ENCODE measurements at regions not wholly inside any gene's neighbourhood (a gene's known extent, or its start where the extent isn't known, plus 50 kb on each side); places are given as distances from the start of the nearest gene placed in this dataset.
"Not testable (repeated sequence)": the region's sequence is repeated elsewhere in the genome, so short reads cannot be mapped to it uniquely, and the experiment has no call there.

DNA sequence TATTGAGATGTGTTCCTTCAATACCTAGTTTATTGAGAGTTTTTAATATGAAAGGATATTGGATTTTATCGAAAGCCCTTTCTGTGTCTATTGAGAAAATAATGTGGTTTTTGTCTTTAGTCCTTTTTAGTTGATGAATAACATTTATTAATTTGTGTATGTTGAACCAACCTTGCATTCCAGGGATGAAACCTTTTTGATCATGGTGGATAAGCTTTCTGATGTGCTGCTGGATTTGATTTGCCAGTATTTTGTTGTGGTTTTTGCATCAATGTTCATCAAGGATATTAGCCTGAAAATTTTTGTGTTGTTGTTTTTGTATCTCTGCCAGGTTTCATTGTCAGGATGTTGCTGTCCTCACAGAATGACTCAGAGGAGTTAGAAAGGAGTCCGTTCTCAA lies 1710.4 kb downstream of the SUCLG1 start:
- intact Hi-C loops (cut with micrococcal nuclease) = no loop called here

DNA sequence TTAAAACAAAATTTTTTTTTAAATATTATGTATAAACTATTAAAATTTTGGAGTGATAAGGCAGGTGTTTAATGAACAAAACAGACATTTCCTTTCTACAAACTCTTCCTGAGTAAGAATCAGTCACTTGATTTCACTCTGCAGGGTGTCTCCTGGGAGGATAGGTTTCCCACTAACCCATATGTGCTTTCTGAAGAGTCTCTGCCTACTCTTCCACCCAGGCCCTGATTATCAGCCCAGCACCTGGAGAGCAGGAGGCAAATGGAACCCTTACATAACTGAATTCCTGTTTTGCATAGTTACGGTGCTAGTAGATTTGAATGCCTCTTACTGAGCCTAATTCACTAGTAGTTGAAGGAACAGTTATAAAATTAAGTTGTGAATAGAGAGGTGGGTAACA lies 1718.6 kb downstream of the SUCLG1 start:
- intact Hi-C loops (cut with micrococcal nuclease) = no loop called here

DNA sequence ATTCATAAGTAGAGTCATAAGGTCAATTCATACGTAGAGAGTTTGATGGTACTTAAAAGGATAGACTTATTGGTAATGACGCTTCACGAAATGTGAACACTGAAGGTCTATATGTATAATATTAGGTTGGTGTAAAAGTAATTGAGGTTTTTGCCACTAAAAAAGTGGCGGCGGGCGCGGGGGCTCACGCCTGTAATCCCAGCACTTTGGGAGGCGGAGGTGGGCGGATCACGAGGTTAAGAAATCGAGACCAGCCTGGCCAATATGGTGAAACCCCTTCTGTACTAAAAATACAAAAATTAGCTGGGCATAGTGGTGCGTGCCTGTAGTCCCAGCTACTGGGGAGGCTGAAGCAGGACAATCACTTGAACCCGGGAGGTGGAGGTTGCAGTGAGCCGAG lies 1721.1 kb downstream of the SUCLG1 start:
- intact Hi-C loops (cut with micrococcal nuclease) = not testable (repeated sequence)

DNA sequence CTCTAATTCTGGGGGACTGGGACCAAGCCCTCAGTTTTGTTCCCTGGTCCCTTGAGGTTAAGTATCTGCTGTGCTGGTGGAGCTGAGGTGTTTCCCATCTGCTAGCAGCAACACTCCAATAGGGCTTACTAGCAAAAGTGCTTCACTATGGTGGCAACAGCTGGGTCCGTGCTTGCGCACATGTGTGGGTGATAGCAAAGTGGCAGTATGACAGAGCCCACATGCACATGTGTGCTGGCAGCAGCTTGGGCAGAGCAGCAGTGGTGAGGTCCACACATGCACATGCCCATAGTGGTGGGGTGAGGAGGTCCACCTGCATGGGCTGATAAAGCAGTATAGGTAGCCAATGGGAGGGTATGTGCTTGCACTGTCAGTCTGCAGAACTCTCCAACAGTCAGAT lies 1723.7 kb downstream of the SUCLG1 start:
- intact Hi-C loops (cut with micrococcal nuclease) = no loop called here

DNA sequence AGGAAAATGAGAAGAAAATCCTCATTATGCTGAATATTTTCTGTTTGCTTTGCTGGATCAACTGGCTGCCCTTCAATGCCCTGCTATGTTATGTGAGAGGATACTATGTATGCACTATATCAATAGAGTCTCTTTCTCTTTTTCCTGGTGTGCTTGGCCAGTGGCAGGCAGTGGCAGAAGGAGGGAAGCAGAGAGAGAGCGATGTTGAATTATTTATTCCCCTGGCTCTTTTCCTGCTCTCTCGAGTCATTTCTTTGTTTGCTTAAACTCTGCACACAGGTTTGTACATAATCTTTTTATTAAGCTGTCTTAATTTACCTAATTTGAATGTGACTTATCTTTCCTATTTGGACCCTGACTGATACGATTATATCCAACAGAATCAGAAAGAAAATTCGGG lies 1727.3 kb downstream of the SUCLG1 start:
- intact Hi-C loops (cut with micrococcal nuclease) = no loop called here

DNA sequence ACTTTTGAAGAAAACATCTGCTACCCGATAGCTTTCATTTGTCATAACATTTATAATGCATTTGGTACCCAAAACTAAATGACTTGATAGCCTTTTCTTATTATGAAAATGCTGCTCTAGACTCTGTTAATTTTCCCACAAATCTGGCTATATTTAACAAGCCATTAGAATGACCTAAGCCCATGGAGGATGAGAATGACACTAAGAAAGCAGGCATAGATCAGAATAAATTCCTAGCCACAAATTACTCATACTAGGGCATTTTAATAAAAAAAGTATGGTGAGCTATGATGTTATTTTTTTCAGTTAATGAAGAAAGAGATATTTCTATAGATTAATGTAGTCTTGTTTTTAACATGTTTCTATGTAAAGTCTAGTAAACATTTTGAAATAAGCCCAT lies 1728.3 kb downstream of the SUCLG1 start:
- intact Hi-C loops (cut with micrococcal nuclease) = no loop called here

DNA sequence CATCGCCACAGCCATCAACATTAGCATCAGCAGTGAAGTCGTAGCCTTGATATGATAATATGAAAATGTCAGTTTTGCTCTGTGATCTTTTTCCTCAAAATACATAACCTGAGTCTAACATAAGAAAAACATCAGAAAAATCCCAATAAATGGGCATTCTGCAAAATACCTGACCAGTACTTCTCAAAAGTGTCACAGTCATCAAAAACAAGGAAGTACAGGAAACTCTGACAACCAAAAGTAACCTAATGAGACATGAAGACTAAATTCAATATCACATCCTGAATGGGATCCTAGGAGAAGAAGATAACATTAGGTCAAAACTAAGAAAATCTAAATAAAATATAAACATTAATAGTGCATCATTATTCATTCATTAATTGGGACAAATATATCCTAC lies 1731.0 kb downstream of the SUCLG1 start:
- intact Hi-C loops (cut with micrococcal nuclease) = no loop called here

DNA sequence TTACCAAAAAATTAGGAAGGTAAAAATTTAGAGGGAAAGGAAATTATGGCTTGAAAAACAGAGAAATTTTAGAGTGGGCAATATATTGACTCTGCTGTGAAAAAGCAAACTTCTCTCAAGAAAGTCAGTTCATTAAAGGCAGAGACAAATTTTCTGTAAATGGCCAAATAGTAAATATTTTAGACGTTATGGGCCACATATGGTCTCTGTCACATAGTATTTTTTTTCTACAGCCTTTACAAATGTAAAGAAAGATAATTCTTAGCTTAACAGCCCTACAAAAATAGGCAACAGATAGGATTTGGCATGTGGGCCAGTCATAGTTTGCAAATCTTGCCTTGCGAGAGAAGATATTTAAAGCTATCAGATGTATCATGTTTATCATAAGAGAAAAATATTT lies 1750.4 kb downstream of the SUCLG1 start:
- intact Hi-C loops (cut with micrococcal nuclease) = no loop called here

DNA sequence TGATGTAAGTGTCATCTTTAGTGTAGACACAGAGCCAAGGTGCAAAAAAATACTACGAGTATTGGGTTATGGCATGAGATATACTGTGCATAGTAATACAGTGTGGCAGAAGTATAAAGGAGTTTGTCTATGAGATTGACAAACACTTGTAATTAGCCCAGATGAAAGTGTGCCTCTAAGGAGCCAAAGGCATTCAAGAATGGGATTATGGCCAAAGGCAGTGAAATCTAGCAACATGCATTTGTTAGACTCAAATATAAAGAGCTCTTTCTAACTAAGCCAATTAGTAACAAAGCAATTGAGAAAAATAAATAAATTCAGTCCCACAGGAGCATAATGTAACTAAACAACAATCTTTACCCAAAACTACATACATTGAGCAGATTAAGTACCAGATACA lies 1761.8 kb downstream of the SUCLG1 start:
- intact Hi-C loops (cut with micrococcal nuclease) = no loop called here

DNA sequence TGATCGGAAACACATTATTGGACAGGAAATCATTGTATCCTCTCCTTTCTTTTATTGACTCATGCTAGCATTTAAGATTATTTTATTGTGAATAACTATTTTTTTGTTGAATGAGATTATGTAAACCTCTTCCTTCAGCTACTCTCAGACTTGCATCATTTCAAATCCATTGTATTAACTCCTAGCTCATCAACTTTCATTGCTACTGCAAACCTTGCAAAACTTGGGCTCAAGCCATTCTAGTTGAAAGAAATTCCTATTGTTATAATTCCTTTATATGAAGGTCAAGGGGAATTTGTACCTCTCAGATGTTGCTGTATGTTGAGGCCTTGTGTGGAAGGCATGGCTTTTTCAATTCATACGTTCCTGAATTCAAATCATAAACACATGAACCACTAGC lies 1764.6 kb downstream of the SUCLG1 start:
- intact Hi-C loops (cut with micrococcal nuclease) = no loop called here

DNA sequence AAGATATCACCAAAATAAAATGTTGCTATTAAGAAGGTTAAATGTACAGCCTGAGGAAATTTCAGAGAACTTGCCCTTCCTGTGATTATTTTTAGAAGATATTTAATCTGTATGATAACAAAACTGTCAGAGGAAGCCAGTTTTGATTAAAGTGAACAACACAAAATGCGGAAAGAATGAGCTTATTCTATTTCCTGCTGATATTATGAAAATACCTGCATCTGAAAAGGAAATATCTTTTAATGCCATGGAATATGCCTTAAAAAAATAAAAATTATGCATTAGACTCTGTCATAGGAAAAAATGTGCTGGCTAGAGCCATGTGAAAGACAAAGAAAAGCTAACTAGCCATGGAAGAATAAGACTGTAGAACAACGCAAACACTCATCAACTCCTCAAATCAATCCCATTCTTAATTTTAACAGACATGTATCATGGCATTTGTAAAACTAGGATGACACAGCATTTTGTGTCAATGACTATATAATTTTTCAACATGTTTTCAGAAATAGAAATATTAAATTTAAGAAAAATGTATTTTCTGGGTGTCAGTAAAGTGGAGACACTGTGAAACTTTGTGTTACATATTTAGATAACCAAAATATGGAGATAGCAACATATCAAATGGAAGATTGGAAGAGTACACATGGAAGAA lies 1768.2 kb downstream of the SUCLG1 start:
- intact Hi-C loops (cut with micrococcal nuclease) = no loop called here

DNA sequence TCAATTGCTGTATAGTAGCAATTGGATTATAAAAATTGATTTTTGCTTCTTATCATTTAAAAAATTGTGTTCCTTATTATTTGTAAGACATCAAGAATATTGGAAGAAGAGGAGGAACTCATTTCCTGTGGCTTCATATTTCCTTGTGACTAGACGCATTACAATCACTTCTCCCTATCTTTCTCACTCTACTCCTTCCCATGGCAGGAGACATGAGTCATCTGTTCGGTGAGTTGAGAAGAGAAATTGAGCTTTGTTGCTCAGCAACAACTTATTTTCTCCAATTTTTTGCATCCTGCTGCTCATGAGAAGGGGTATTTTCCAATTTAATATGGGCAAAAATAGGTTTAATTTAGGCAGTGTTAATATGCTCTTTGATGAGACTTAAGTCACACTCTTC lies 1783.9 kb downstream of the SUCLG1 start:
- intact Hi-C loops (cut with micrococcal nuclease) = no loop called here

DNA sequence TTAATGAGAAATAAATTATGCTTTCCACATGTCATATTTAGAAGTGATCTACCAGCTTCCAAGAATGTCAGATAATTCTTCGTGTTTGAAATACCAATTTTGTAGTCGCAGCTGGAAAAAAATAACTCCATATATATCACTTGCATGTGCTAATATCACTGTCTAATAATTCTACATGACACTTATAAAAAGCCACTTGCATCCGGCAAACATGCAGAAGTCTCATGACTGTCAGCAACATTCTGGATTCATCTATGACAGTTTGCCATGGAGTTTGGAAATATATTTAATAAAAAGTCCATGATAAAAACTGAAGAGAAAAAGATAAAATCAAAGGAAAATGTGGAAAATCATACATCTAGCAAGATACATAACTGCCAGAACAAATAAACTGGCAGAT lies 1784.4 kb downstream of the SUCLG1 start:
- intact Hi-C loops (cut with micrococcal nuclease) = no loop called here

DNA sequence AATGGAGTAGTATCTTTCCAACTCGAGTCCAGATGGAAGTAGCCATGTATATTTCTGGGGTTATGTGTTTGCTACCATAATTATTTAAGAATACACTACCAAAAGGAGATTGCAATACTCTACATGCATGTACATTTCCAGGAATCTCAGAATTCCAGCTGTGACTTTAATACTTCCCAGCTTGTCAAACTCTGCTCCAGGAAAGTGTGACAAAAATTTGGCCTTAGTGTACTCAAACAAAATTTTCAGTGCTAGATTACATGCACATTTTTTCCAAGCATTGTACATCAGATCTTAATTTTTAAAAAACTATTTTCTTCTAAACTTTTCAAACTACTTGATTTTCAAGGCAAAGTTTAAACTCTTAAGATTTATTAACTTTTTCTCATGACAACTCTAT lies 1791.6 kb downstream of the SUCLG1 start:
- intact Hi-C loops (cut with micrococcal nuclease) = no loop called here

DNA sequence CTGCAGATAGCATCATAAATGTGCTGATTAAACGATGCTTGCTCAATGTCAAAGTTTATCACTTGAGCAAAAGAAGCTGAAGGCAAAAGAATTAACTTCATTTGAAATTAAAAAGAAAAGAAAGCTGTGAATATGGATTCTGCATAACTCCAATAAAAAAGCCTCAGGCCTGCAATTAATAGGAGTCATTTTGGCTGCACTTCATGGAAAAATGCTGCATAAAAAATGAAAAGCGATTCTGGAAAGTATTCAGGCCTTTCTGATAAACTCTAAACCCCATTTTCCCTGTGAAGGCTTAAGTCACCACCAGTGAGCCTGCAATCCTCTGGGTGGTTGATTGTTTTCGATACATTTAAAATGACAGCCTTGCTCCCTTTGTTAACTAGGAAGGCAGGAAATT lies 1793.4 kb downstream of the SUCLG1 start:
- intact Hi-C loops (cut with micrococcal nuclease) = no loop called here

DNA sequence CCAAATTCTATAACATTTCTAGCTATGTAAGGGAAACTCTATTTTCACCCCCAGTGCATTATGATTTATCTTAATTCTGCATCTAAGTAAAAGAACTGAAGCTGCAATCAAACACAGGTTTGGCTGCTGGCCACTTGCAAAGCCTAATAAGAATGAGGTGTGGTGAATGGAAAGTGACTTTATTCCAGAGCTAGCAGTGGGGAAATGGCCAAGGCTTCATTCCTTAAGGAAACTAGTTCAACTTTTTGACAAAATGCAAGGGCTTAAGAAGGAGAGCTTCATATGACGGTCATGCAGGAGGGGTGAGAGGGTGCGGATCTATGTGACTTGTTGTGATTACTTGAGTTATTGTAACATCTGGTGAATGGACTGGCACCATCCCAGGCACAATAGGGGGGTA lies 1802.0 kb downstream of the SUCLG1 start:
- intact Hi-C loops (cut with micrococcal nuclease) = no loop called here

DNA sequence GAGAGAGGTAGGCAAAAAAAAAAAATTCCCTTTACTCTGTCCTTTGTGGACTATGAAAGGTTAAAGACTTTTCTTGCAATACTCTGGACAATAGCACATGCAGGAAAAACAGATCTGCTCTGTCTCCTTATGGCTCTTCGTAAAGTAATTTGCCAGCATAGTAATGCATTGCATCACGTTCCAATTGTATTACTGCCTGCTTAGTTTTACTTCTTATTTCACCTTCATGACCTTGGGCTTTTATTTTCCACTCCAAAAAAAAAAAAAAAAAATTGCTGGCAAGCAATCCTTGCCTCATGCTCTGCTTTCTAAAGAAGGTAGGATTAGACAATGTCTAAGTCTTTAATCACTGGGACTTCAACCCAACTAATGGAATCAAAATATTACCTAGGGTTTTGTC lies 1802.7 kb downstream of the SUCLG1 start:
- intact Hi-C loops (cut with micrococcal nuclease) = no loop called here

DNA sequence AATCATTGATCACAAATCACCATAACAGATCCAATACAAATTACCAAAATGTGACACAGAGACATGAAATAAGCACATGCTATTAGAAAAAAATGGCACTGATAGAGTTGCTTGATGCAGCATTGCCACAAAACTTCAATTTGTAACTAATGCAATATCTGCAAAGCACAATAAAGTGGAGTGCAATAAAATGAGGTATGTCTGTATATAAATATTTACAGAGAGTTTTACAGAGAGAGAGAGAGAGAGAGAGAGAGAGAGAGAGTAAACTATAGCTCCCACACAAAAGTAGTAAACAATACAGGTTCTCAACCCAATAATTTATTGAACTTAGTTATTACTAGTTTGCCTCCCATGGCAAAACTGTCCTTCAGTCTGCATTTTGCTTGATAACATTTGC lies 1807.0 kb downstream of the SUCLG1 start:
- intact Hi-C loops (cut with micrococcal nuclease) = no loop called here

DNA sequence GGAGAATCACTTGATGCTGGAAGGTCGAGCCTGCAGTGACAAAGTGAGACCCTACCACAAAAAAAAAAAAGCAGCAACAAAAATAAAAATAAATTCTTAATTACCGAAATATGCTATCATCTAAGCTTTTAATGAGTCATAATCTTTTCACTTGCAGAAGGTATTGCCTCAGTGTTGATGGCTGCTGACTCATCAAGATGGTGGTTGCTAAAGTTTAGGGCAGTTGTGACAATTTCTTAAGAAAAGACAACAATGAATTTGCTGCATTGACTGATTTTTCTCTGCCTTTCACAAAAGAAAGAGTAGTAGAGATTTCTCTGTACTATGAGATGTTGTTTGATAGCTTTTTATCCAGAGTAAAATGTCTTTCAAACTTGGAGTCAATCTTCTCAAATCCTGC lies 1809.0 kb downstream of the SUCLG1 start:
- intact Hi-C loops (cut with micrococcal nuclease) = no loop called here

DNA sequence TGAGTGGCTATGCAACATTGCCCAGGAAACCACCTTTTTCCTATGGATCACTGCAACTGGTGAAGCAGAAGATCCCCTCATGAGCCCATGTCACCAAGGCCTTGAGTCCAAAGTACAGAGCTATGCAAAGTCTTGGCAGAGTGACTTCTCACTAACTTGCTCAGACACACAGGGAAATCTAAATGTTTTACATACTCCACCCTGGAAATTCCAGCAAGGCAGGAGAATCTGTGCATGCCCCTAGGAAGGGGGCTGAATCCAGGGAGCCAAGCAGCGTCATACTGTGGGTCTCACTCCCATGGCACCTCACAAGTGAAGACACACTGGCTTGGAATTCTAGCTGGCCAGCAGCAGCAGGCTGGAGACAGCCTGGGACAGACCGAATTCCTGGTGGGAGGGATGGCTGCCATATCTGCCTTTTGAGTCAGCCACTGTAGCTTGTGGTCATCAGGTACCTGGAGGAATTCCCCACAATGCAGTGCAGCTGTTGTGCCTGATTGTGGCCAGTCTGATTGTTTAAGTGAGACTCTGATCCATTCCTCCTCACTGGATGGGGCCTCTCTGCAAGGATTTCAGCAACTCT lies 1817.4 kb downstream of the SUCLG1 start:
- intact Hi-C loops (cut with micrococcal nuclease) = no loop called here

DNA sequence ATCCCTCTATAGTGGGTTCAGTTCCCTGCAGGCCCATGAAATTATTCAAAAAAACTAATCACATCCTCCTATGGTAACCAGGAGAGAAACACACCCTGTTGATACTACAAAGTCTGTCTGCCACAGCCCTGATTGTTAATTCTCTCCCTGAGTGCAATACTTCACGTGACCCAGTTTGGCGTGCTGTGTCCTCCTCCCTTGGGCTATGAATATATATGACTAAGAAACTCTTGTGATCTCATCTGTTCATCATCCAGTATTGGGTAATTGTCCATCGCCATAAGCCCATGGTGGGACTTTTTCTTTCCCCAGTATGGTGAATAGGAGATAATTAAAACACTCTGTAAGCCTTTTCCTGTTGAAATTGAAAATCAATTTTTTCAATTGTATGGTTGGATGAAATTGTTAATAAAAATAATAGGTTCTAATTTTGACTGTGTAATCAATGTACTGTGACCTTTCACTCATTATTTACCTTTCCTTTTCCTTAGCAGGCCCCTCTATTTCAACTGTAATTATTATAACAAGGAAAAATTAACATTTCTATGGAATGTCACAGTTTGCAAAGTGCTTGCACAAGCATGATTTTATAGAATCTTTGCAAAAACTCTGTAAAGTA lies 1822.6 kb downstream of the SUCLG1 start:
- intact Hi-C loops (cut with micrococcal nuclease) = no loop called here

DNA sequence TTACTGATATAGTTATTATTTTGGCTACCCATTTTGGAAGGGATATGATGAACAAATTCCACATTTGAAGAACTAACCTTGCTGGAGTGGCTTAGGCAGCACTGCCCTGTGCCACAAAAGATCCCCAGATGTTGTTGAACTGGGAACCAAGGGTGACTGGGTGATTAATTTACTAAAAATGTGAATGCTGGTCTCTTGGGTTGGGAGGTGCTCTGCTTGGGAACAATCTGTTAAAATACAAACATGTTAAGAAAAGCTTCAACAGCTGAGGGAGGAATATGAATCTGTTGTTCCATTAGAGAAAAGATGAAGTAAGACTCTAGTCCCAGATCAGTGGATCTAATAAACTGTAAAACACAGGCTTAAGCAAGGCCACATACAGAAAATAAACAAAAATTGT lies 1860.1 kb downstream of the SUCLG1 start:
- intact Hi-C loops (cut with micrococcal nuclease) = no loop called here

DNA sequence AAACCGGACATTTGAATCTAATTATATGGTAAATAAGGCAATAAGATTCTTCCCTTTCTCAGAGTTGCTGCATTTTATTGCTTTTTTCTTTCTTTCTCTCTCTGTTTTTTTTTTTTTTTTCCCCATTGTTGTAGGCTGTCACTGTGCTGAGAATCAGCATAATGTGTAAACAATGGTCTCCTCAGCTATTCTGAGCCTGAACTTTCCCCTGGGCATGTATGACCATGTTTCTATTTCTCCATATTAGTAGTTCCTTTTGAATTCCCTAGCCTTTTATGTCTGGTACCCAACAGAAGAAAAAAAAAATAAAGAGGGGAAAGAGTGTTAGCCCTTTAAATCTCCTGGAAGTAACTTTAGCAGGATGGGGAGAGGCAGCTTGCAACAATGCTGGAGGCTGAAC lies 1862.5 kb downstream of the SUCLG1 start:
- intact Hi-C loops (cut with micrococcal nuclease) = no loop called here
